ENCODE measurements at regions not wholly inside any gene's neighbourhood (a gene's known extent, or its start where the extent isn't known, plus 50 kb on each side); places are given as distances from the start of the nearest gene placed in this dataset.
A peak's percentile ranks its signal among the peaks of the same experiment; 100 is the strongest.

GRCh38 chr11:29781268-29781667 is 235.6 kb downstream of the KCNA4 start:
- peaks cover 18% of the 10 kb centered on the region for H3K4me1 Mint-ChIP-seq (ENCODE audit: low read depth, unreplicated experiment)
- Histone ChIP-seq H3K9ac (ENCODE audit: low read length) (no peak overlapping the region), H3K9me3 (ENCODE audit: insufficient read depth, low read depth, low read length) (no peaks in the 10 kb centered on the region), H3K4me3 (ENCODE audit: insufficient read depth, low read depth, low read length) (no peak overlapping the region), H2AFZ (ENCODE audit: low read depth, low read length) (no peak overlapping the region), H3K4me2 (ENCODE audit: low read length) (peak overlapping the region; percentile 49), H3K79me2 (ENCODE audit: insufficient read depth, low read length) (no peaks in the 10 kb centered on the region), H3K4me1 (ENCODE audit: insufficient read depth, low read length) (no peaks in the 10 kb centered on the region), H3K36me3 (ENCODE audit: insufficient read depth, low read length) (no peaks in the 10 kb centered on the region), H4K20me1 (ENCODE audit: insufficient read depth, low read length) (no peaks in the 10 kb centered on the region), H3K27ac (ENCODE audit: low read depth, low read length) (no peak overlapping the region), H3K27me3 (ENCODE audit: insufficient read depth, low read length) (no peaks in the 10 kb centered on the region)
- H3K4me3 Mint-ChIP-seq (ENCODE audit: unreplicated experiment), result no peak overlapping the region
- no peak for DNase-seq (ENCODE audit: low read depth)
- FAIRE-seq, result no peak
- no peaks in the 10 kb centered on the region for H3K36me3 Mint-ChIP-seq (ENCODE audit: low read depth, unreplicated experiment)
- H3K27ac Mint-ChIP-seq (ENCODE audit: unreplicated experiment), result no peak overlapping the region
- TF ChIP-seq CTCF (IDR thresholded peaks at IDR 0.05; ENCODE audit: insufficient read depth, low read depth, low read length), result no peak
- no peak for TF ChIP-seq EZH2 (IDR thresholded peaks at IDR 0.05; ENCODE audit: insufficient read depth, low read length)
- H3K27me3 Mint-ChIP-seq (ENCODE audit: low read depth, unreplicated experiment), result no peaks in the 10 kb centered on the region
- H3K9me3 Mint-ChIP-seq (ENCODE audit: unreplicated experiment), result no peaks in the 10 kb centered on the region

DNA sequence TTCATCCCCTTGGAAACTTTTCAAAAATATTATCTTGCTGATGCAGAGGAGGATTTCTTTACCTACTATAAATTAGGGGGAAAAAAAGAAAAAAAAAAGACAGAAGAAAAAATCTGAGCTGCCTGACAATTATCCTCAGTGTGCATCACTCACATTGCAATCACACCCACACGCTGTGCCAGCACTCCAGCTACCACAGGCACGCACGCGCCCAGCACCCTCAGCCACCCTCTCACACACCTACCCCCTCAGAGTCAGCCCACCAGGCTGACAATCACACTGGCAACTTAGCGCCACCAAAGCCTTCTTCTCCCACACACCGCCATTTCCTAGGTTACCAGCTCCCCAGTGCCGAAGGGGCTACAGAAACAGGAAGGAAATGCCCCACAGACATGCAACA is 236.1 kb downstream of the KCNA4 start:
- FAIRE-seq, result no peak
- Histone ChIP-seq H3K4me1 (ENCODE audit: insufficient read depth, low read length) (no peaks in the 10 kb centered on the region), H3K27me3 (ENCODE audit: insufficient read depth, low read length) (no peaks in the 10 kb centered on the region), H3K9me3 (ENCODE audit: insufficient read depth, low read depth, low read length) (no peaks in the 10 kb centered on the region), H3K4me3 (ENCODE audit: insufficient read depth, low read depth, low read length) (no peak overlapping the region), H4K20me1 (ENCODE audit: insufficient read depth, low read length) (no peaks in the 10 kb centered on the region), H3K9ac (ENCODE audit: low read length) (no peak overlapping the region), H3K79me2 (ENCODE audit: insufficient read depth, low read length) (no peaks in the 10 kb centered on the region), H3K36me3 (ENCODE audit: insufficient read depth, low read length) (no peaks in the 10 kb centered on the region), H3K27ac (ENCODE audit: low read depth, low read length) (no peak overlapping the region), H3K4me2 (ENCODE audit: low read length) (peak overlapping the region; percentile 49), H2AFZ (ENCODE audit: low read depth, low read length) (peak overlapping the region; percentile 66)
- H3K4me1 Mint-ChIP-seq (ENCODE audit: low read depth, unreplicated experiment), result peaks cover 18% of the 10 kb centered on the region
- no peak overlapping the region for H3K27ac Mint-ChIP-seq (ENCODE audit: unreplicated experiment)
- DNase-seq (ENCODE audit: low read depth), result no peak
- no peaks in the 10 kb centered on the region for H3K36me3 Mint-ChIP-seq (ENCODE audit: low read depth, unreplicated experiment)
- H3K4me3 Mint-ChIP-seq (ENCODE audit: unreplicated experiment), result no peak overlapping the region
- H3K9me3 Mint-ChIP-seq (ENCODE audit: unreplicated experiment), result no peaks in the 10 kb centered on the region
- TF ChIP-seq CTCF (IDR thresholded peaks at IDR 0.05; ENCODE audit: insufficient read depth, low read depth, low read length), result no peak
- no peak for TF ChIP-seq EZH2 (IDR thresholded peaks at IDR 0.05; ENCODE audit: insufficient read depth, low read length)
- no peaks in the 10 kb centered on the region for H3K27me3 Mint-ChIP-seq (ENCODE audit: low read depth, unreplicated experiment)

- H3K4me1 Mint-ChIP-seq (ENCODE audit: low read depth, unreplicated experiment), result peaks cover 12% of the 10 kb centered on the region
Observed at GRCh38 chr11:29773656-29774264, 243.1 kb downstream of the KCNA4 start.

More at GRCh38 chr11:29773656-29774264, 243.1 kb downstream of the KCNA4 start:
- Histone ChIP-seq H3K4me1 (ENCODE audit: insufficient read depth, low read length) (peaks cover 5% of the 10 kb centered on the region), H3K79me2 (ENCODE audit: insufficient read depth, low read length) (no peaks in the 10 kb centered on the region), H2AFZ (ENCODE audit: low read depth, low read length) (peak overlapping the region; percentile 13), H3K27ac (ENCODE audit: low read depth, low read length) (peak overlapping the region; percentile 32), H3K9ac (ENCODE audit: low read length) (no peak overlapping the region), H3K4me3 (ENCODE audit: insufficient read depth, low read depth, low read length) (no peak overlapping the region), H3K4me2 (ENCODE audit: low read length) (peak overlapping the region; percentile 59), H3K36me3 (ENCODE audit: insufficient read depth, low read length) (no peaks in the 10 kb centered on the region), H3K9me3 (ENCODE audit: insufficient read depth, low read depth, low read length) (no peaks in the 10 kb centered on the region), H4K20me1 (ENCODE audit: insufficient read depth, low read length) (no peaks in the 10 kb centered on the region), H3K27me3 (ENCODE audit: insufficient read depth, low read length) (no peaks in the 10 kb centered on the region)
- peaks cover 12% of the 10 kb centered on the region for H3K9me3 Mint-ChIP-seq (ENCODE audit: unreplicated experiment)
- TF ChIP-seq CTCF (IDR thresholded peaks at IDR 0.05; ENCODE audit: insufficient read depth, low read depth, low read length), result no peak
- TF ChIP-seq EZH2 (IDR thresholded peaks at IDR 0.05; ENCODE audit: insufficient read depth, low read length), result no peak
- no peak for FAIRE-seq
- no peaks in the 10 kb centered on the region for H3K27me3 Mint-ChIP-seq (ENCODE audit: low read depth, unreplicated experiment)
- peak; percentile 63 for DNase-seq (ENCODE audit: low read depth)
- H3K36me3 Mint-ChIP-seq (ENCODE audit: low read depth, unreplicated experiment), result no peaks in the 10 kb centered on the region
- peak overlapping the region; percentile 34 for H3K27ac Mint-ChIP-seq (ENCODE audit: unreplicated experiment)
- no peak overlapping the region for H3K4me3 Mint-ChIP-seq (ENCODE audit: unreplicated experiment)
